ENCODE measurements at regions not wholly inside any gene's neighbourhood (a gene's known extent, or its start where the extent isn't known, plus 50 kb on each side); places are given as distances from the start of the nearest gene placed in this dataset.

DNA sequence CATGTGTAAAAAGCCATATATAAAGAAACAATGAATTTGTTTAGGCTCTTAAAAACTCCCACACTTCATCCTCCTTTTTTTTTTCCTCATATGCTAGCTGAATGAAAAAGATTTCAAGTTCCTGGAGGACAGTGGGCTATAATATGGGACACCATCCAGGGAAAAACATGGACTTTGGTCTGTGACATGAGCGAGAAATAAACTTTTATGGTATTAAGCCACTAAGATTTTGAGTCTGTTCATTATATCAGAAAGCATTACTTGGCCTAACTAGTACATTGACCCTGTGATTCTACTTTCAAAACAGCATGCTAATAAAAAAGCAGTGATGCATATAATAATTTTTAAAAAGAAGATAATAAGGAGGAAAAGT, 392.3 kb upstream of the CAMK1G start:
- peaks cover 7% of the 10 kb centered on the region for H3K9me3 ChIP-seq (ENCODE audit: insufficient read depth, low read depth)
- no peak overlapping the region for H3K4me2 ChIP-seq
- H3K36me3 ChIP-seq (ENCODE audit: low read depth): no peaks in the 10 kb centered on the region
- ChIA-PET POLR2A (ENCODE audit: unreplicated experiment) (no interaction called here), CTCF (no interaction called here)
- H3K4me3 ChIP-seq: no peak overlapping the region
- no peak for DNase-seq
- H2AFZ ChIP-seq: no peak overlapping the region
- intact Hi-C loops (cut with micrococcal nuclease; ENCODE audit: unreplicated experiment): no loop called here
- TF ChIP-seq EZH2 (IDR thresholded peaks at IDR 0.05; ENCODE audit: low read depth): no peak
- TF ChIP-seq CTCF (conservative IDR thresholded peaks at IDR 0.05): no peak
- H4K20me1 ChIP-seq (ENCODE audit: insufficient read depth): no peaks in the 10 kb centered on the region
- no peak overlapping the region for H3K27ac ChIP-seq
- BruUV-seq (replicated peaks): no TSS peak
- H3K4me1 ChIP-seq (replicated peaks; ENCODE audit: insufficient read depth): no peaks in the 10 kb centered on the region
- no peaks in the 10 kb centered on the region for H3K27me3 ChIP-seq (ENCODE audit: insufficient read depth, low read depth)
- no peaks in the 10 kb centered on the region for H3K79me2 ChIP-seq (ENCODE audit: low read depth)
- no peaks in the 10 kb centered on the region for H3K9me2 ChIP-seq (ENCODE audit: insufficient read depth)
- H3F3A ChIP-seq (ENCODE audit: insufficient read depth, low read depth): no peaks in the 10 kb centered on the region

DNA sequence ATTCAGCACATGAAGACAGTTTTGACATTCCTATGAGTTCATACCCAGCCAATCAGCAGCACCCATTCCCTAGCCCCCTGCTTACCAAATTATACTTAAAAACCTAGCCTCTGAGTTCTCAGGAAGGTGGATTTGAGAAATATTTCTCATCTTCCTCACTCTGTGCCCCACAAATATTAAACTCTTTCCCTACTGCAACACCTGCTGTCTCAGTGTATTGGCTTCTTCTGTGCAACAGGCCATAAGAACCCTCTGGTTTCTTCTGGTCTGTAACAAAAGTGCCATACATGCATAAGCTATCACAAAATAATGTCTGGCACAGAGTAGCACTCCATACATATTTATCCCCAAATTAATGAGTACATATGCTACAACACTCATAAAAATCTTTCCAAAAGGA, 387.4 kb upstream of the CAMK1G start:
- no peak overlapping the region for H3K4me3 ChIP-seq
- no peak for DNase-seq
- H3K27ac ChIP-seq: no peak overlapping the region
- no peaks in the 10 kb centered on the region for H3F3A ChIP-seq (ENCODE audit: insufficient read depth, low read depth)
- no peaks in the 10 kb centered on the region for H4K20me1 ChIP-seq (ENCODE audit: insufficient read depth)
- no peaks in the 10 kb centered on the region for H3K4me1 ChIP-seq (replicated peaks; ENCODE audit: insufficient read depth)
- intact Hi-C loops (cut with micrococcal nuclease; ENCODE audit: unreplicated experiment): no loop called here
- no peaks in the 10 kb centered on the region for H3K9me2 ChIP-seq (ENCODE audit: insufficient read depth)
- CTCF ChIA-PET: no interaction called here
- no peak overlapping the region for H2AFZ ChIP-seq
- no peaks in the 10 kb centered on the region for H3K36me3 ChIP-seq (ENCODE audit: low read depth)
- no peaks in the 10 kb centered on the region for H3K79me2 ChIP-seq (ENCODE audit: low read depth)
- peaks cover 10% of the 10 kb centered on the region for H3K9me3 ChIP-seq (ENCODE audit: insufficient read depth, low read depth)
- no TSS peak for BruUV-seq (replicated peaks)
- no peak for TF ChIP-seq EZH2 (IDR thresholded peaks at IDR 0.05; ENCODE audit: low read depth)
- H3K4me2 ChIP-seq: no peak overlapping the region
- no peaks in the 10 kb centered on the region for H3K27me3 ChIP-seq (ENCODE audit: insufficient read depth, low read depth)
- POLR2A ChIA-PET (ENCODE audit: unreplicated experiment): no interaction called here

- Histone ChIP-seq H3K9me2 (ENCODE audit: insufficient read depth) (no peaks in the 10 kb centered on the region), H2AFZ (no peak overlapping the region), H3K27ac (no peak overlapping the region), H3K4me2 (no peak overlapping the region), H3F3A (ENCODE audit: insufficient read depth, low read depth) (no peaks in the 10 kb centered on the region), H3K36me3 (ENCODE audit: low read depth) (no peaks in the 10 kb centered on the region), H4K20me1 (ENCODE audit: insufficient read depth) (no peaks in the 10 kb centered on the region), H3K4me3 (no peak overlapping the region), H3K79me2 (ENCODE audit: low read depth) (no peaks in the 10 kb centered on the region), H3K27me3 (ENCODE audit: insufficient read depth, low read depth) (no peaks in the 10 kb centered on the region), H3K4me1 (replicated peaks; ENCODE audit: insufficient read depth) (no peaks in the 10 kb centered on the region), H3K9me3 (ENCODE audit: insufficient read depth, low read depth) (peaks cover 10% of the 10 kb centered on the region)
- intact Hi-C loops (cut with micrococcal nuclease; ENCODE audit: unreplicated experiment): no loop called here
- no peak for DNase-seq
- CTCF ChIA-PET: no interaction called here
- TF ChIP-seq EZH2 (IDR thresholded peaks at IDR 0.05; ENCODE audit: low read depth): no peak
- TF ChIP-seq CTCF (conservative IDR thresholded peaks at IDR 0.05): no peak
- POLR2A ChIA-PET (ENCODE audit: unreplicated experiment): no interaction called here
- no TSS peak for BruUV-seq (replicated peaks)
These were observed 384.4 kb upstream of the CAMK1G start for GRCh38 chr1:209198961-209199750.

DNA sequence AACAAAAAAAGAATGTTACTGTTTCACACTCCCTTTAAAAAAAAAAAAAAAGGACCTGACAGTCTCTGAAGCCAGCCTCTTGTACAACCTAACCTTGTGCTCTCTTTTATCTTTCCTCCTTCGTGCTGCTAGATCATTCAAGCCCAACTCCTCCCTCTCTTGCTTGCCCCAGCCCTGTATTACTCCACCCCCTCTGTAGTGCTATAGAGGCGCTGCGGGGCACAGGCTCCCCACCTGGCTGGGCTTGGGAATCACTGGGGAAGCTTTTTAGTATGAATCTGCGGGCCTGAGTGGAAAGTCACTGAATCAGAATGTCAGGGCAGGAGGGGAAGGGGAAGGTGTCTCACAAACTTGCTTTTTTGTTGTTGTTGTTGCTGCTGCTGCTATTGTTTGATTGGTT, 383.7 kb upstream of the CAMK1G start:
- POLR2A ChIA-PET (ENCODE audit: unreplicated experiment): no interaction called here
- intact Hi-C loops (cut with micrococcal nuclease; ENCODE audit: unreplicated experiment): no loop called here
- BruUV-seq (replicated peaks): no TSS peak

More for the DNA sequence above, 383.7 kb upstream of the CAMK1G start:
- Histone ChIP-seq H3K4me2 (no peak overlapping the region), H3K4me3 (no peak overlapping the region), H3F3A (ENCODE audit: insufficient read depth, low read depth) (no peaks in the 10 kb centered on the region), H3K27me3 (ENCODE audit: insufficient read depth, low read depth) (no peaks in the 10 kb centered on the region), H3K79me2 (ENCODE audit: low read depth) (no peaks in the 10 kb centered on the region), H3K9me3 (ENCODE audit: insufficient read depth, low read depth) (peaks cover 10% of the 10 kb centered on the region), H4K20me1 (ENCODE audit: insufficient read depth) (no peaks in the 10 kb centered on the region), H3K4me1 (replicated peaks; ENCODE audit: insufficient read depth) (no peaks in the 10 kb centered on the region), H3K36me3 (ENCODE audit: low read depth) (no peaks in the 10 kb centered on the region), H2AFZ (no peak overlapping the region), H3K27ac (no peak overlapping the region), H3K9me2 (ENCODE audit: insufficient read depth) (no peaks in the 10 kb centered on the region)
- CTCF ChIA-PET: no interaction called here
- DNase-seq: no peak
- TF ChIP-seq CTCF (conservative IDR thresholded peaks at IDR 0.05) (no peak), EZH2 (IDR thresholded peaks at IDR 0.05; ENCODE audit: low read depth) (no peak)

Measured in PC-9 (cell line).